ENCODE measurements at regions not wholly inside any gene's neighbourhood (a gene's known extent, or its start where the extent isn't known, plus 50 kb on each side); places are given as distances from the start of the nearest gene placed in this dataset.

DNA sequence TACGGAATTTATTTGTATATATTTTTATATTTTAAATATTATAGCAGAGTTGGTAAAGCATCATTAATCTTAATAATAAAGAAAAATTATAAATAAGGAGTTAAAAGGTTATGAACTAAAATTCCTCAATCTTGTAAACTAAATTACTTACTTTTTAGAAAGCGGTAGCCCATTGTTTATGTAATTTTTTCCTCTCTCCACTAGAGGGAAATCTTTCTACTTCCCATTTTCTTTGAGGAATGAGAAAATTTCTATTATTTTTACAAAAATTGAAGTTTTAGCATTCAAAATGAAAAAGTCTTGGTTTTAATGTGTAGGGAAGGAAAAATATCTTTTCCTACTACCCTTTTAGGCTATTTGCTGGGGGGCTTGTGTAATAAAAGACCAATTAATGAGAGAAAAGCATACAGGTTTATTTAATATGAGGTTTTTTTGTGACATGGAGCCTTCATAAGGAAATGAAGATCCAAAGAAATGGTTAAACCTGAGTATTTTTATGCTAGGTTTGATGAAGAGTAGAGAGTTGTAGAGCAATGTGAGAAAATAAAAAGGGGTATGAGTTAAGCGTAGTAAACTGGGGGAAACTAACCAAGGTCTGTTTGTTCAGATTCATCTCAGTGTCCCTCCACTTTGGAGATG is 68.7 kb upstream of the ADAD1 start:
- no peak for DNase-seq

DNA sequence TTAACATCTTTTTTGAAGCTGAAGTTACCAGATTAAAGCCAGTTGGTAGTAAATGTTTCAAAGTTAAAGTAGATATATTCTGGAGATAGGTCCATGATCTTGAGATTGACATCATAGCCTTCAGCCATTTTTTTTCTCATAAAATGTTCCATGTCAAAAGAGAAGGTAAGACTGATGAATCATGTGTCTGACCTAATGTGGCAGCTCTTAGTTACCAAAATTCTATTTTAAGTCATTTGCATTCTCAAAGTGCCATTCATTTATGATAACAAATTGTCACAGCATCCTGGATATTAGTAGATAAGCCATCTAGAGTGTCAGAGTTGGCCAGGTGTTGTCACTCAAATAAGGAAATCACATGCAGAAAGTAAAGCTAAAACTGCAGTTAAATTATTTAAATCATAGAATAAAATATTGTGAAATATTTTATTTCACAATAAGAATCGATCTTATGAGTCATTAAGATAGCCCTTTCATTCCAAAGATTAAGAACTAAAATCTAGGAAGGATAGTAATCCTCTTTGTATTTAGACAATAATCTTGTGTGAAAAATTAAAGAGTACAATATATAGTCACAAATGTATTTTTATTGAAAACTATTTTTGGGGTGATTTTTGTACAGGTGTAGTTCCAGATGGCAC is 65.7 kb upstream of the ADAD1 start:
- no peak for DNase-seq

DNA sequence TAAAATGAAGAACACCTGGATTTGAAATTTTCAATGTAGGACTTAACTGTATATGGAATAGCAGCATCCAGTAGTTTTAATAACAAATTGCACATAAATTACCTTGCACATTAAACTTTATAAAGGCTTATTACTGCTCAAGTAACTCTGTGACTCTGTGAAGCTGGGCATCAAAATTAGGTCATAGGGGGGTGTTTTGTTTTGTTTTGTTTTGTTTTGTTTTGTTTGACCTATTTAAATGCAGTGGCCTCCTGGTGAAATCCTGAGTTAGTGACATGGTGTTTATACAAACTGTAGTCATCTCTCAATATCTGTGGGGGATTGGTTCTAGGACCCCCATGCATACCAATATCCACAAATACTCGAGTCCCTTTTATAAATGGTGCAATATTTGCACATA is 51.9 kb upstream of the ADAD1 start:
- no peak for DNase-seq

DNA sequence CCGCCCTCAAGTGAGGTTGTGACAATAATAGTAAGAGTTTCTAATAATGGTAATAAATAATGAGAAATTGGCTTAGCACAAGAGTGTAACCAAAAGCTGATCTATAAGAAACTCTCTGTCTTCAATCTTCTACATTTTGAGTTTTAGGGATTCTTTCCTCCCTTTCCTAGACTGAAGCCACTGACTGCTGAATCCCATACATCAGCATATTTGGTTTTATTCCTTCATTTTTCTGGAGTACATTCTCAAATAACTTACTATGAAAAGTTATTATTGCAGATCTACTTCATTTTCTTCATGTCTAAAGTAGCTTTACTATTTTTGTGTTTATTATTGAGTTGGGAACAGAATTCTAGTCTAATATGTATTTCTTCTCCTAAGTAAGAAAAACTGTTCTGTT is 49.9 kb upstream of the ADAD1 start:
- DNase-seq, result no peak

Measured in stimulated activated CD4-positive, alpha-beta T cell treated with anti-CD3 and anti-CD28 coated beads, Interleukin-4, amount 100 ng/mL, for 1 hour (primary cell).